ENCODE measurements at regions not wholly inside any gene's neighbourhood (a gene's known extent, or its start where the extent isn't known, plus 50 kb on each side); places are given as distances from the start of the nearest gene placed in this dataset.

DNA sequence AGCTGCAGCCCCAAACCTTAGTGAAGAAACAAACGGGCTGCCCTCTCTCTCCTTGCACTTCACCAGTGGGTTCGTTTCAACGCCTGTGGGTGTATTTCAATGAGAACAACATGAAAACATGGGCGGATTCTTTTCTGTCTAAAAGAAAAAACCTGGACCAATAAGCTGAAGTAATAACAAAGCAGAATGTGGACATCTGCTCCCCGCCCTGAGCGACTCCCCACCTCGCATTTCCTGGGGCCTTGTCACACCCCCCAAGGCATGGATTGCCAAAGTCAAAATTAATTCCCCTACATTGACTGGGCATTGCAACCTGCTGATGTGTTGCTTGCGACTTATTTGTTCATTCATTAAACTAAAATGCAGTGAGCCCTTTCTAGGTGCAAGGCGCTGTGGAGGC is 142.9 kb downstream of the BCOR start:
- Histone ChIP-seq H3K36me3 (ENCODE audit: insufficient read depth, insufficient read length, low read length) (no peaks in the 10 kb centered on the region), H3K4me1 (ENCODE audit: insufficient read depth, insufficient read length) (peaks cover 8% of the 10 kb centered on the region), H3K9ac (ENCODE audit: insufficient read length, low read depth) (peak overlapping the region; percentile 8), H3K4me3 (ENCODE audit: insufficient read length, low read depth) (no peak overlapping the region), H3K9me3 (ENCODE audit: insufficient read depth, low read length) (peaks cover 11% of the 10 kb centered on the region; the same call in 1 of the 2 replicates), H3K27me3 (ENCODE audit: insufficient read depth, insufficient read length) (no peaks in the 10 kb centered on the region)
- TF ChIP-seq SUZ12 (IDR thresholded peaks at IDR 0.05; ENCODE audit: extremely low read depth, insufficient read depth, insufficient read length) = no peak
- no peak for TF ChIP-seq YY1 (IDR thresholded peaks at IDR 0.05; ENCODE audit: insufficient read depth, insufficient read length)
- no peak for TF ChIP-seq ZNF274 (IDR thresholded peaks at IDR 0.05; ENCODE audit: low read depth, low read length)
- DNase-seq (ENCODE audit: low read depth, low spot score) = no peak

DNA sequence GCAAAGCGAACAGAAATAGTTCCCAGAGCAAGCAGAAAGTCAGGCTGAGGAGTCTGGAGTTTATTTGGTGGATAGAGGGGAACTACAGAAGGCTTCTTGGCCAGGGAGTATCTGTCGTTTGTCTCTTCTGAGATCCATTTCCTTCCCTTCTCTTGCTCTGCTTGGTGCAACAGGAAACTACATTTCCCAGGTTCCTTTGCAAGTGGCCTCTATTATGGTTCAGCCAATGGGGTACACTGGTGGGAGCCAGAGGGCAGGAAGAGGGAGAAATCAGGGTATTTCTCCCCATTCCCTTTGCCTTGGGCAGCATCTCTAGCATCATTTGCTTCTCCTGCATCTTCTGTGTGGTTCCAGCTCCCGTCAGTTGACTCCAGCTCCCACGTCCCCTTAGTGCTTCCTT is 142.1 kb downstream of the BCOR start:
- no peak for DNase-seq (ENCODE audit: low read depth, low spot score)

DNA sequence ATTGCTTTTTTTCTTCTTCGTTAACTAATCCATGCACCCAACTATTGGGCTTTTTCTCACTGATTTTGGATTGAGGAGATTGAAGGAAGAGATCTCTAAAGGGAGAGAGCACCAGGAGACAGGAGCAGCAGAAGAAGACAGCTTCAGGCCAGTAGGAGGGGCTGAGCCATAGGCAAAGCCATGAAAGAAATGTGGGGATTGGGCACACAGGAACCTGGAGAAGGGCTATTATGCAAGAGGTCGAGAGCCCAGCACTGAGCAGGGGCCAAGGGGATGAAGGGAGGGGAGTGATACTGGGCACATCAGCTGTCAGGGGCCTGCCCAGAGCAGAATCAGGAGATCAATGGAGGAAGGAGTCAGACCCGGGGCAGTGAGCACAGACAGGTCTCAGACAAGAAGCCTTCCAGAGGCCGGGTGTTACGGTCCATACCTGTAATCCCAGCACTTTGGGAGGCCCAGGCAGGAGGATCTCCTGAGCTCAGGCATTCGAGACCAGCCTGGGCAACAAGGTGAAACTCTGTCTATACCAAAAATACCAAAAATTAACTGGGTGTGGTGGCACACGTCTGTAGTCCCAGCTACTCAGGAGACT is 140.9 kb downstream of the BCOR start:
- no peak overlapping the region for H3K9ac ChIP-seq (ENCODE audit: insufficient read length, low read depth)
- no peaks in the 10 kb centered on the region for H3K9me3 ChIP-seq (ENCODE audit: insufficient read depth, low read length)
- H3K4me3 ChIP-seq (ENCODE audit: insufficient read length, low read depth) = no peak overlapping the region
- H3K27me3 ChIP-seq (ENCODE audit: insufficient read depth, insufficient read length) = no peaks in the 10 kb centered on the region
- no peak for DNase-seq (ENCODE audit: low read depth, low spot score)
- no peaks in the 10 kb centered on the region for H3K36me3 ChIP-seq (ENCODE audit: insufficient read depth, insufficient read length, low read length)
- TF ChIP-seq SUZ12 (IDR thresholded peaks at IDR 0.05; ENCODE audit: extremely low read depth, insufficient read depth, insufficient read length) (no peak), ZNF274 (IDR thresholded peaks at IDR 0.05; ENCODE audit: low read depth, low read length) (no peak), YY1 (IDR thresholded peaks at IDR 0.05; ENCODE audit: insufficient read depth, insufficient read length) (no peak)
- H3K4me1 ChIP-seq (ENCODE audit: insufficient read depth, insufficient read length) = peaks cover 8% of the 10 kb centered on the region

More for the DNA sequence above, 142.1 kb downstream of the BCOR start:
- Histone ChIP-seq H3K4me3 (ENCODE audit: insufficient read length, low read depth) (no peak overlapping the region), H3K9ac (ENCODE audit: insufficient read length, low read depth) (no peak overlapping the region), H3K9me3 (ENCODE audit: insufficient read depth, low read length) (peaks cover 4% of the 10 kb centered on the region; the same call in 1 of the 2 replicates), H3K36me3 (ENCODE audit: insufficient read depth, insufficient read length, low read length) (no peaks in the 10 kb centered on the region), H3K27me3 (ENCODE audit: insufficient read depth, insufficient read length) (no peaks in the 10 kb centered on the region), H3K4me1 (ENCODE audit: insufficient read depth, insufficient read length) (peaks cover 8% of the 10 kb centered on the region)
- TF ChIP-seq SUZ12 (IDR thresholded peaks at IDR 0.05; ENCODE audit: extremely low read depth, insufficient read depth, insufficient read length) = no peak

DNA sequence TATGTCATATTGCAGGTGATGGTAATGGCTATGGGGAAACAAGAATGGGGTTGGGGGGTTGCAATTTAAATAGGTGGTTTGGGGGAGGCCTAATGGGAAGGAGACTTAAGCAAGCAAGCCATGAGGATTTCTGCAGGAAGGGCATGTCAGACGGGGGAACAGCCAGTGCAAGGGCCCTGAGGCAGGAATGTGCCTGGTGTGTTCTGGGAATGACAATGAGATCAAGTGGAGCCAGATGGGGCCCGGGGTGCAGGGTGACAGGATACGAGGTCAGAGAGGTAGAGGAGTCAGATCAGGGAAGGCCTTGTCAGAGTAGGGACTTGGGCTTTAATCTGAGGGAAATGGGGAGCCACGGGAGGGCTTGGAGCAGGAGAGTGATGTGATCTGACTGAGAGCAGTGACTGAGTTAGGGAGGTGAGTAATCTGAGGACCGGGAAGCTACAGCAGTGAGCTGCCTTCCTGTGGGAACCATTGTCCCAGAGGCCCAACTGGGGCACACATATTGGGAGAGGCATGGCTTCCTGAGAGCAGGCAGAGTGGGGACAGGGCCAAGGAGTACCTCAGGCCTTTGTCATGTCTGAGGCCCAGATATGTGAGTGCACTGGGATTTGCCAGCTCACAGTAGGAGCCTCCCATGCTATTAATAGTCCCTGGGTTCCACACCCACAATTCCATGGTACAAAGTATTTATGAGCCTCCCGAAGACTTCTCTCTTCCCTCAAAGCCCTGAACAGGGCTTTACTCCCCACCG is 139.8 kb downstream of the BCOR start:
- H3K9ac ChIP-seq (ENCODE audit: insufficient read length, low read depth) = no peak overlapping the region
- H3K4me1 ChIP-seq (ENCODE audit: insufficient read depth, insufficient read length) = peaks cover 8% of the 10 kb centered on the region
- no peaks in the 10 kb centered on the region for H3K36me3 ChIP-seq (ENCODE audit: insufficient read depth, insufficient read length, low read length)
- DNase-seq (ENCODE audit: low read depth, low spot score) = no peak
- H3K4me3 ChIP-seq (ENCODE audit: insufficient read length, low read depth) = no peak overlapping the region
- H3K27me3 ChIP-seq (ENCODE audit: insufficient read depth, insufficient read length) = peaks cover 3% of the 10 kb centered on the region
- H3K9me3 ChIP-seq (ENCODE audit: insufficient read depth, low read length) = no peaks in the 10 kb centered on the region
- no peak for TF ChIP-seq SUZ12 (IDR thresholded peaks at IDR 0.05; ENCODE audit: extremely low read depth, insufficient read depth, insufficient read length)
- no peak for TF ChIP-seq ZNF274 (IDR thresholded peaks at IDR 0.05; ENCODE audit: low read depth, low read length)
- no peak for TF ChIP-seq YY1 (IDR thresholded peaks at IDR 0.05; ENCODE audit: insufficient read depth, insufficient read length)

DNA sequence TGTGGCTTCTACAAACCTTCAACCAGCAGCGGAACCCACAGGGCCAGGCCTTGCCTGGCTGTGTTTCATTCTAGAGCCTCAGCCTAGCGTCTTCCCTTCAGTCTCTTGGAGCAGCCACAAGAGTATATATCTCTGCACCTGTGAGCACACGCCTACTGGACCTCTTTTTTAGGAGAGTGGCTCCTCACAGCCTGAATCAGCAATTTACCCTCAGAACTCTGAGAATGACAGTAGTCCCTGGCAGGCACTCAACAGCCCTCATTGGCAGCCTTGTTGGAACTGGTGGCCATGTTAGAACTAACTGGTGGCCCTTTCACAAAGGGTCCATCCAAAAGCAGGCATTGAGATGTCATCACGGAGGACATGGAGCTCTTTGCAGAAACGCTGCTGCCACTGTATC is 138.9 kb downstream of the BCOR start:
- H3K4me1 ChIP-seq (ENCODE audit: insufficient read depth, insufficient read length) = peaks cover 4% of the 10 kb centered on the region

DNA sequence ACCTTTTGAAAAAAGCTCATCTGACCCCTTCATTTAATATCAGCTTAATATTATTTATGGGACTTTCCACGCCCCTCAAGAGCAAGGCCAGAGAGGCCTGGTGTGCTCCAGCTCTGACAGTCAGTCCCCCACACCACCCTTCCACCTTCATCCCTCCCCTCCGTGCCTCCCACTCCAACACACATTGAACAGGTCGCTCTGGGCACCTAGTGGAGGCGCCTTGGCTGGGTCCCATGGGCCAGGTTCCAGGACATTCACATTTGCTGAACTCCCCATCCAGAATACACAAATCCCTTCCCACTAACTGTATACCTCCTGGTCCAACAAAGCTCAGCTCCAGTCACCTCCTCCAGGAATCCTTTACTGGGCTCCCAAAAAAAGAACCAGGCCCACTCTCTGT is 137.5 kb downstream of the BCOR start:
- Histone ChIP-seq H3K4me1 (ENCODE audit: insufficient read depth, insufficient read length) (peaks cover 3% of the 10 kb centered on the region), H3K9me3 (ENCODE audit: insufficient read depth, low read length) (peaks cover 13% of the 10 kb centered on the region; the same call in 1 of the 2 replicates), H3K27me3 (ENCODE audit: insufficient read depth, insufficient read length) (peaks cover 3% of the 10 kb centered on the region), H3K36me3 (ENCODE audit: insufficient read depth, insufficient read length, low read length) (no peaks in the 10 kb centered on the region), H3K4me3 (ENCODE audit: insufficient read length, low read depth) (no peak overlapping the region), H3K9ac (ENCODE audit: insufficient read length, low read depth) (no peak overlapping the region)
- TF ChIP-seq YY1 (IDR thresholded peaks at IDR 0.05; ENCODE audit: insufficient read depth, insufficient read length) (no peak), ZNF274 (IDR thresholded peaks at IDR 0.05; ENCODE audit: low read depth, low read length) (no peak), SUZ12 (IDR thresholded peaks at IDR 0.05; ENCODE audit: extremely low read depth, insufficient read depth, insufficient read length) (no peak)
- no peak for DNase-seq (ENCODE audit: low read depth, low spot score)

More for the DNA sequence above, 138.9 kb downstream of the BCOR start:
- Histone ChIP-seq H3K9me3 (ENCODE audit: insufficient read depth, low read length) (0 out of 2 replicates have a peak, but pooled peaks cover 1% of the 10 kb centered on the region), H3K4me3 (ENCODE audit: insufficient read length, low read depth) (no peak overlapping the region), H3K27me3 (ENCODE audit: insufficient read depth, insufficient read length) (peaks cover 3% of the 10 kb centered on the region), H3K36me3 (ENCODE audit: insufficient read depth, insufficient read length, low read length) (no peaks in the 10 kb centered on the region), H3K9ac (ENCODE audit: insufficient read length, low read depth) (no peak overlapping the region)
- no peak for DNase-seq (ENCODE audit: low read depth, low spot score)
- TF ChIP-seq YY1 (IDR thresholded peaks at IDR 0.05; ENCODE audit: insufficient read depth, insufficient read length) (no peak), ZNF274 (IDR thresholded peaks at IDR 0.05; ENCODE audit: low read depth, low read length) (no peak), SUZ12 (IDR thresholded peaks at IDR 0.05; ENCODE audit: extremely low read depth, insufficient read depth, insufficient read length) (no peak)

DNA sequence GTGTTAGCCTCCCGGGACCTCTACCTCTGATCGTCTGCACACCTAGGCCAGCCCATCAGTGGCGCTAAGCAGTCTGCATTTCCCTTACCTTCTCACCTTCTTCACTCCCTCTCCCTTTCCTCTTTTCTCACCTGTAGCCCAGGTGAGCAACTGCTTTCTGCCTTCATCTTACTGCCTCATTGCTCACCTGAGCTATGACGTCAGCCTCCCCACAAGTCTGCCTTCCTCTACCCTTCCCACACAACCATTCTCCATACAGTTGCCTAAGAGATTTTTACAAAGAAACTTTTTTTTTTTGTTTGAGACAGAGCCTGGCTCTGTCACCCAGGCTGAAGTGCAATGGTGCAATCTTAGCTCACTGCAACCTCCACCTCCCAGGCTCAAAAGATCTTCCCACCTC is 136.3 kb downstream of the BCOR start:
- DNase-seq (ENCODE audit: low read depth, low spot score) = no peak
- no peaks in the 10 kb centered on the region for H3K36me3 ChIP-seq (ENCODE audit: insufficient read depth, insufficient read length, low read length)
- no peak overlapping the region for H3K9ac ChIP-seq (ENCODE audit: insufficient read length, low read depth)
- peaks cover 17% of the 10 kb centered on the region; the same call in 1 of the 2 replicates for H3K9me3 ChIP-seq (ENCODE audit: insufficient read depth, low read length)
- H3K27me3 ChIP-seq (ENCODE audit: insufficient read depth, insufficient read length) = peaks cover 3% of the 10 kb centered on the region
- TF ChIP-seq ZNF274 (IDR thresholded peaks at IDR 0.05; ENCODE audit: low read depth, low read length) (no peak), SUZ12 (IDR thresholded peaks at IDR 0.05; ENCODE audit: extremely low read depth, insufficient read depth, insufficient read length) (no peak), YY1 (IDR thresholded peaks at IDR 0.05; ENCODE audit: insufficient read depth, insufficient read length) (no peak)
- H3K4me3 ChIP-seq (ENCODE audit: insufficient read length, low read depth) = no peak overlapping the region
- H3K4me1 ChIP-seq (ENCODE audit: insufficient read depth, insufficient read length) = no peaks in the 10 kb centered on the region

Measured in NT2/D1 (cell line).